ENCODE measurements at regions not wholly inside any gene's neighbourhood (a gene's known extent, or its start where the extent isn't known, plus 50 kb on each side); places are given as distances from the start of the nearest gene placed in this dataset.

DNA sequence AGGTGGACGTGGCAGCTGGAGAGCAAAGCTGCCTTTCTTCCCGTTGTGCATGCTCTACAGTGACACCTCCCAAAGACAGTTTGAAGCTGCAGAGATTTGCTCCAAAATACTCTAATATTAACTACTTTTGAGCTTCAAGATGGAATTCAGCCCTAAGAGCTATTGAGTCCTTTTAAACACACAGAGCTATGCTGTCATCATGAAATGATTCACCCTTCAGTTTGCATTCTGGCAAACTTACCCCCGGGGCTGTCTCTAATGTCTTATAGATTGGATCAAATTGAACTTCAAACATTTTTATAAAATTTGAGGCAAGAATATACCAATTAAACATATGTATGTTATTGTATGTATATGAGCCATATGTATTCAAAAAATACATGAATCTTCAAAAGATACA is 110.7 kb upstream of the EFEMP1 start:
- TF ChIP-seq ELF4 (CRISPR knock-in tag; IDR thresholded peaks at IDR 0.05; ENCODE audit: low read depth) (no peak), NR1H2 (CRISPR knock-in tag; IDR thresholded peaks at IDR 0.05) (no peak), ZNF317 (CRISPR knock-in tag; IDR thresholded peaks at IDR 0.05; ENCODE audit: borderline replicate concordance, low read depth) (no peak), ZNF138 (CRISPR knock-in tag; conservative IDR thresholded peaks at IDR 0.05) (no peak), MYBL2 (CRISPR knock-in tag; IDR thresholded peaks at IDR 0.05) (no peak), ZNF232 (CRISPR knock-in tag; IDR thresholded peaks at IDR 0.05) (no peak), FOXP1 (CRISPR knock-in tag; IDR thresholded peaks at IDR 0.05; ENCODE audit: borderline replicate concordance) (no peak), OVOL2 (CRISPR knock-in tag; IDR thresholded peaks at IDR 0.05; ENCODE audit: borderline replicate concordance) (no peak), NFATC4 (CRISPR knock-in tag; IDR thresholded peaks at IDR 0.05) (no peak), ZNF263 (CRISPR knock-in tag; IDR thresholded peaks at IDR 0.05; ENCODE audit: low read depth) (no peak), PRRX2 (CRISPR knock-in tag; IDR thresholded peaks at IDR 0.05) (no peak), NFE2L1 (CRISPR knock-in tag; IDR thresholded peaks at IDR 0.05) (no peak), FOXK1 (CRISPR knock-in tag; IDR thresholded peaks at IDR 0.05) (no peak)
- TF ChIP-seq, protein P1, sequence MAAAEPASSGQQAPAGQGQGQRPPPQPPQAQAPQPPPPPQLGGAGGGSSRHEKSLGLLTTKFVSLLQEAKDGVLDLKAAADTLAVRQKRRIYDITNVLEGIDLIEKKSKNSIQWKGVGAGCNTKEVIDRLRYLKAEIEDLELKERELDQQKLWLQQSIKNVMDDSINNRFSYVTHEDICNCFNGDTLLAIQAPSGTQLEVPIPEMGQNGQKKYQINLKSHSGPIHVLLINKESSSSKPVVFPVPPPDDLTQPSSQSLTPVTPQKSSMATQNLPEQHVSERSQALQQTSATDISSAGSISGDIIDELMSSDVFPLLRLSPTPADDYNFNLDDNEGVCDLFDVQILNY (CRISPR knock-in tag; IDR thresholded peaks at IDR 0.05) = no peak
- TF ChIP-seq, protein P2, sequence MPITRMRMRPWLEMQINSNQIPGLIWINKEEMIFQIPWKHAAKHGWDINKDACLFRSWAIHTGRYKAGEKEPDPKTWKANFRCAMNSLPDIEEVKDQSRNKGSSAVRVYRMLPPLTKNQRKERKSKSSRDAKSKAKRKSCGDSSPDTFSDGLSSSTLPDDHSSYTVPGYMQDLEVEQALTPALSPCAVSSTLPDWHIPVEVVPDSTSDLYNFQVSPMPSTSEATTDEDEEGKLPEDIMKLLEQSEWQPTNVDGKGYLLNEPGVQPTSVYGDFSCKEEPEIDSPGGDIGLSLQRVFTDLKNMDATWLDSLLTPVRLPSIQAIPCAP (CRISPR knock-in tag; IDR thresholded peaks at IDR 0.05) = no peak
- TF ChIP-seq, protein P3, sequence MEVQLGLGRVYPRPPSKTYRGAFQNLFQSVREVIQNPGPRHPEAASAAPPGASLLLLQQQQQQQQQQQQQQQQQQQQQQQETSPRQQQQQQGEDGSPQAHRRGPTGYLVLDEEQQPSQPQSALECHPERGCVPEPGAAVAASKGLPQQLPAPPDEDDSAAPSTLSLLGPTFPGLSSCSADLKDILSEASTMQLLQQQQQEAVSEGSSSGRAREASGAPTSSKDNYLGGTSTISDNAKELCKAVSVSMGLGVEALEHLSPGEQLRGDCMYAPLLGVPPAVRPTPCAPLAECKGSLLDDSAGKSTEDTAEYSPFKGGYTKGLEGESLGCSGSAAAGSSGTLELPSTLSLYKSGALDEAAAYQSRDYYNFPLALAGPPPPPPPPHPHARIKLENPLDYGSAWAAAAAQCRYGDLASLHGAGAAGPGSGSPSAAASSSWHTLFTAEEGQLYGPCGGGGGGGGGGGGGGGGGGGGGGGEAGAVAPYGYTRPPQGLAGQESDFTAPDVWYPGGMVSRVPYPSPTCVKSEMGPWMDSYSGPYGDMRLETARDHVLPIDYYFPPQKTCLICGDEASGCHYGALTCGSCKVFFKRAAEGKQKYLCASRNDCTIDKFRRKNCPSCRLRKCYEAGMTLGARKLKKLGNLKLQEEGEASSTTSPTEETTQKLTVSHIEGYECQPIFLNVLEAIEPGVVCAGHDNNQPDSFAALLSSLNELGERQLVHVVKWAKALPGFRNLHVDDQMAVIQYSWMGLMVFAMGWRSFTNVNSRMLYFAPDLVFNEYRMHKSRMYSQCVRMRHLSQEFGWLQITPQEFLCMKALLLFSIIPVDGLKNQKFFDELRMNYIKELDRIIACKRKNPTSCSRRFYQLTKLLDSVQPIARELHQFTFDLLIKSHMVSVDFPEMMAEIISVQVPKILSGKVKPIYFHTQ (CRISPR knock-in tag; IDR thresholded peaks at IDR 0.05) = no peak
- TF ChIP-seq, protein P4, sequence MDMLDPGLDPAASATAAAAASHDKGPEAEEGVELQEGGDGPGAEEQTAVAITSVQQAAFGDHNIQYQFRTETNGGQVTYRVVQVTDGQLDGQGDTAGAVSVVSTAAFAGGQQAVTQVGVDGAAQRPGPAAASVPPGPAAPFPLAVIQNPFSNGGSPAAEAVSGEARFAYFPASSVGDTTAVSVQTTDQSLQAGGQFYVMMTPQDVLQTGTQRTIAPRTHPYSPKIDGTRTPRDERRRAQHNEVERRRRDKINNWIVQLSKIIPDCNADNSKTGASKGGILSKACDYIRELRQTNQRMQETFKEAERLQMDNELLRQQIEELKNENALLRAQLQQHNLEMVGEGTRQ (CRISPR knock-in tag; IDR thresholded peaks at IDR 0.05) = no peak
- TF ChIP-seq, protein P5, sequence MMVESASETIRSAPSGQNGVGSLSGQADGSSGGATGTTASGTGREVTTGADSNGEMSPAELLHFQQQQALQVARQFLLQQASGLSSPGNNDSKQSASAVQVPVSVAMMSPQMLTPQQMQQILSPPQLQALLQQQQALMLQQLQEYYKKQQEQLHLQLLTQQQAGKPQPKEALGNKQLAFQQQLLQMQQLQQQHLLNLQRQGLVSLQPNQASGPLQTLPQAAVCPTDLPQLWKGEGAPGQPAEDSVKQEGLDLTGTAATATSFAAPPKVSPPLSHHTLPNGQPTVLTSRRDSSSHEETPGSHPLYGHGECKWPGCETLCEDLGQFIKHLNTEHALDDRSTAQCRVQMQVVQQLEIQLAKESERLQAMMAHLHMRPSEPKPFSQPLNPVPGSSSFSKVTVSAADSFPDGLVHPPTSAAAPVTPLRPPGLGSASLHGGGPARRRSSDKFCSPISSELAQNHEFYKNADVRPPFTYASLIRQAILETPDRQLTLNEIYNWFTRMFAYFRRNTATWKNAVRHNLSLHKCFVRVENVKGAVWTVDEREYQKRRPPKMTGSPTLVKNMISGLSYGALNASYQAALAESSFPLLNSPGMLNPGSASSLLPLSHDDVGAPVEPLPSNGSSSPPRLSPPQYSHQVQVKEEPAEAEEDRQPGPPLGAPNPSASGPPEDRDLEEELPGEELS (CRISPR knock-in tag; IDR thresholded peaks at IDR 0.05) = no peak
- POLR2A ChIA-PET = no interaction called here
- H3K4me1 Mint-ChIP-seq = peaks cover 4% of the 10 kb centered on the region; the same call in 1 of the 2 replicates
- H3K27ac Mint-ChIP-seq = no peak overlapping the region
- H3K27me3 Mint-ChIP-seq (ENCODE audit: low read depth) = no peaks in the 10 kb centered on the region
- DNase-seq (ENCODE audit: low spot score) (no peak), ATAC-seq (no peak)
- no peaks in the 10 kb centered on the region for H3K36me3 Mint-ChIP-seq
- CTCF ChIA-PET = no interaction called here
- no peaks in the 10 kb centered on the region for H3K9me3 Mint-ChIP-seq
- H3K4me3 Mint-ChIP-seq = no peak overlapping the region

DNA sequence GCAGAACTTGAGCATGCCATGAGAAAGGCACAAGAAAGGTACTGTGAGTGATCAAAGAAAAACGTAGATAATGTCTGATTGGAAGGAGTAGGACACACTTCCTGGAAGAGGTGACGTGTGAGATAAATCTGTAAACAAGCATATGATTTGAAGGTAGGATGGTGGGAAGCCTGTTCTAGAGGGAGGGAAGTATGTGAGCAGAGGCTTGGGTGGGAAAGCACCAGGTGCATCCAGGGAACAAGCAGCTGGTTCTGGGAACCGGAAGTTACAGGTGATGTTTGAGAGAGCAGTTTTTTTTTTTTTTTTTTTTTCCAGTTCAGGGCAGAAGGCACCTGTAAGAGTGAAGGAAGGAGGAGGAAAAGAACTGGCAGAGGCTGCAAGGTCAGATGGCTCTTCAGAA is 116.6 kb upstream of the EFEMP1 start:
- no peak for ATAC-seq
- POLR2A ChIA-PET = interaction anchor here (0.6 kb wide), 1 partner anchor 412 kb away, joined by 4 read pairs; no protein-coding TSS in a partner anchor
- TF ChIP-seq HMGA2 (CRISPR knock-in tag; IDR thresholded peaks at IDR 0.05) = no peak
- no peak for TF ChIP-seq CREM (CRISPR knock-in tag; IDR thresholded peaks at IDR 0.05)
- no peak for TF ChIP-seq RORB (CRISPR knock-in tag; IDR thresholded peaks at IDR 0.05)
- no peak for TF ChIP-seq ZNF423 (CRISPR knock-in tag; IDR thresholded peaks at IDR 0.05)
- TF ChIP-seq ZNF232 (CRISPR knock-in tag; IDR thresholded peaks at IDR 0.05) = no peak
- no peak for TF ChIP-seq ETV6 (CRISPR knock-in tag; IDR thresholded peaks at IDR 0.05)
- TF ChIP-seq CBFB (CRISPR knock-in tag; IDR thresholded peaks at IDR 0.05; ENCODE audit: low read depth) = no peak
- DNase-seq (ENCODE audit: low spot score) = no peak
- Mint-ChIP-seq H3K27ac (no peak overlapping the region), H3K9me3 (no peaks in the 10 kb centered on the region), H3K36me3 (no peaks in the 10 kb centered on the region), H3K4me3 (no peak overlapping the region), H3K27me3 (ENCODE audit: low read depth) (no peaks in the 10 kb centered on the region), H3K4me1 (peaks cover 4% of the 10 kb centered on the region; the same call in 1 of the 2 replicates)
- CTCF ChIA-PET = interaction anchor here (0.6 to 1.1 kb wide), 2 partner anchors 39 to 90 kb away, joined by 3 to 4 read pairs; no protein-coding TSS in a partner anchor
